Osteocyte (in vitro differentiated cells): ENCODE measurements at regions not wholly inside any gene's neighbourhood (a gene's known extent, or its start where the extent isn't known, plus 50 kb on each side); places are given as distances from the start of the nearest gene placed in this dataset.
"Not testable (repeated sequence)": the region's sequence is repeated elsewhere in the genome, so short reads cannot be mapped to it uniquely, and the experiment has no call there.

ENCODE experiments used
- DNase-seq: peaks from one replicate; pipeline ENCODE4 v3.0.0; 2021; ENCODE audit warnings: mixed read lengths; ENCODE audit not compliant: unreplicated experiment; ENCODE audit errors: extremely low spot score
- H3K27ac Mint-ChIP-seq: one replicate; pipeline ENCODE4 v1.8.0; 2021; ENCODE audit warnings: mild to moderate bottlenecking, mixed read lengths; ENCODE audit not compliant: unreplicated experiment
- H3K27me3 Mint-ChIP-seq: one replicate; pipeline ENCODE4 v1.8.0; 2021; ENCODE audit warnings: mixed read lengths; ENCODE audit not compliant: unreplicated experiment
- H3K36me3 Mint-ChIP-seq: one replicate; pipeline ENCODE4 v1.8.0; 2021; ENCODE audit warnings: mixed read lengths; ENCODE audit not compliant: unreplicated experiment
- H3K4me1 Mint-ChIP-seq: one replicate; pipeline ENCODE4 v1.8.0; 2021; ENCODE audit warnings: mixed read lengths; ENCODE audit not compliant: unreplicated experiment
- H3K4me3 Mint-ChIP-seq: one replicate; pipeline ENCODE4 v1.8.0; 2021; ENCODE audit warnings: mild to moderate bottlenecking, moderate library complexity, mixed read lengths; ENCODE audit not compliant: unreplicated experiment
- H3K9me3 Mint-ChIP-seq: one replicate; pipeline ENCODE4 v1.8.0; 2021; ENCODE audit warnings: mixed read lengths; ENCODE audit not compliant: unreplicated experiment
- TF ChIP-seq, protein P1 (sequence below): fragments of 200-600 bp; sonication (generic); IDR thresholded peaks from 2 replicates; pipeline ENCODE4 v1.5.0; 2021; ENCODE audit warnings: antibody characterized with exemption, mild to moderate bottlenecking, moderate library complexity

DNA sequence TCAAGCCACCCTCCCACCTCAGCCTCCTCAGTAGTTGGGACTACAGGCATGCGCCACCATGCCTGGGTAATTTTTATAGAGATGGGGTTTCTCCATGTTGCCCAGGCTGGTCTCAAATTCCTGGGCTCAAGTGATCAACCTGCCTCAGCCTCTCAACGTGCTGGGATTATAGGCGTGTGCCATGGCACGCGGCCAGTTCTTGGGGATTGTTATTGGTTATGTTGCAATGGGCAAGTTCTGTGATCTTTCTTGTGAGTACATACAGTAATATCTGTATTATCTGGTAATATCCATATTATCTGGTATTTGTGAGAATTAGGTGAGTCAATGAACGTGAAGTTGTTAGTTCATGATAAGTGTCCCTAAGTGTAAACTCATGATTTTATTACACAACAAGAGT is 90.3 kb upstream of the TBL1X start:
- no peaks in the 10 kb centered on the region for H3K4me1 Mint-ChIP-seq
- H3K36me3 Mint-ChIP-seq: no peaks in the 10 kb centered on the region
- H3K9me3 Mint-ChIP-seq: peaks cover 9% of the 10 kb centered on the region
- DNase-seq: no peak
- H3K27ac Mint-ChIP-seq: no peak overlapping the region
- peaks cover 5% of the 10 kb centered on the region for H3K27me3 Mint-ChIP-seq
- TF ChIP-seq, protein P1, sequence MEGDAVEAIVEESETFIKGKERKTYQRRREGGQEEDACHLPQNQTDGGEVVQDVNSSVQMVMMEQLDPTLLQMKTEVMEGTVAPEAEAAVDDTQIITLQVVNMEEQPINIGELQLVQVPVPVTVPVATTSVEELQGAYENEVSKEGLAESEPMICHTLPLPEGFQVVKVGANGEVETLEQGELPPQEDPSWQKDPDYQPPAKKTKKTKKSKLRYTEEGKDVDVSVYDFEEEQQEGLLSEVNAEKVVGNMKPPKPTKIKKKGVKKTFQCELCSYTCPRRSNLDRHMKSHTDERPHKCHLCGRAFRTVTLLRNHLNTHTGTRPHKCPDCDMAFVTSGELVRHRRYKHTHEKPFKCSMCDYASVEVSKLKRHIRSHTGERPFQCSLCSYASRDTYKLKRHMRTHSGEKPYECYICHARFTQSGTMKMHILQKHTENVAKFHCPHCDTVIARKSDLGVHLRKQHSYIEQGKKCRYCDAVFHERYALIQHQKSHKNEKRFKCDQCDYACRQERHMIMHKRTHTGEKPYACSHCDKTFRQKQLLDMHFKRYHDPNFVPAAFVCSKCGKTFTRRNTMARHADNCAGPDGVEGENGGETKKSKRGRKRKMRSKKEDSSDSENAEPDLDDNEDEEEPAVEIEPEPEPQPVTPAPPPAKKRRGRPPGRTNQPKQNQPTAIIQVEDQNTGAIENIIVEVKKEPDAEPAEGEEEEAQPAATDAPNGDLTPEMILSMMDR: no peak
- H3K4me3 Mint-ChIP-seq: no peak overlapping the region

DNA sequence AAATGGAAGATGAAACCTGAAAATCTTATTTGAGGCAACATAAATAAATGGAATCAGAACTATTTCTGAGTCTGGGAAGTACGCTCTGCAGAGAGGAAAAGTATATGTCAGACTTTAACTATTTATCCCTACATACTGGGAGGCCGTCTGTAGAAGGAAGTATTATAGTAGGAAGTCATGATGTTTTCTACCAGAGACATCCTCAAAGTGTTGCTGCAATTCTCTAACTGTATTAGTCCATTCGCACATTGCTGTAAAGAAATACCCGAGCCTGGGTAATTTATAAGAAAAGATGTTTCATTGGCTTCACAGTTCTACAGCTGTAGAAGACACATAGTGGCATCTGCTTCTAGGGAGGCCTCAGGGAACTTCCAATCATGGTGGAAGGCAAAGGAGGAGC is 88.7 kb upstream of the TBL1X start:
- H3K9me3 Mint-ChIP-seq: peaks cover 9% of the 10 kb centered on the region

DNA sequence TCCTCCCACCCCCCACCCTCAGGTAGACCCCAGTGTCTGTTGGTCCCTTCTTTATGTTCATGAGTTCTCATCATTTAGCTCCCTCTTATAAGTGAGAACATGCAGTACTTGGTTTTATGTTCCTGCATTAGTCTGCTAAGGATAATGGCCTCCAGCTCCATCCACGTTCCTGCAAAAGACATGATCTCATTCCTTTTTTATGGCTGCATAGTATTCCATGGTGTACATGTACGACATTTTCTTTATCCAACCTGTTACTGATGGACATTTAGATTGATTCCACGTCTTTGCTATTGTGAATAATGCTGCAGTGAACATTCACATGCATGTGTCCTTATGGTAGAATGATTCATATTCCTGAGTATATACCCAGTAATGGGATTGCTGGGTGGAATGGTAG is 87.6 kb upstream of the TBL1X start:
- H3K4me1 Mint-ChIP-seq, H3K4me3 Mint-ChIP-seq, DNase-seq, H3K9me3 Mint-ChIP-seq, H3K27me3 Mint-ChIP-seq, H3K36me3 Mint-ChIP-seq, H3K27ac Mint-ChIP-seq: not testable (repeated sequence)

More for the DNA sequence above, 88.7 kb upstream of the TBL1X start:
- no peak for DNase-seq
- TF ChIP-seq, protein P1: no peak
- H3K27ac Mint-ChIP-seq: no peak overlapping the region
- peaks cover 5% of the 10 kb centered on the region for H3K27me3 Mint-ChIP-seq
- no peaks in the 10 kb centered on the region for H3K36me3 Mint-ChIP-seq
- H3K4me1 Mint-ChIP-seq: no peaks in the 10 kb centered on the region
- no peak overlapping the region for H3K4me3 Mint-ChIP-seq

DNA sequence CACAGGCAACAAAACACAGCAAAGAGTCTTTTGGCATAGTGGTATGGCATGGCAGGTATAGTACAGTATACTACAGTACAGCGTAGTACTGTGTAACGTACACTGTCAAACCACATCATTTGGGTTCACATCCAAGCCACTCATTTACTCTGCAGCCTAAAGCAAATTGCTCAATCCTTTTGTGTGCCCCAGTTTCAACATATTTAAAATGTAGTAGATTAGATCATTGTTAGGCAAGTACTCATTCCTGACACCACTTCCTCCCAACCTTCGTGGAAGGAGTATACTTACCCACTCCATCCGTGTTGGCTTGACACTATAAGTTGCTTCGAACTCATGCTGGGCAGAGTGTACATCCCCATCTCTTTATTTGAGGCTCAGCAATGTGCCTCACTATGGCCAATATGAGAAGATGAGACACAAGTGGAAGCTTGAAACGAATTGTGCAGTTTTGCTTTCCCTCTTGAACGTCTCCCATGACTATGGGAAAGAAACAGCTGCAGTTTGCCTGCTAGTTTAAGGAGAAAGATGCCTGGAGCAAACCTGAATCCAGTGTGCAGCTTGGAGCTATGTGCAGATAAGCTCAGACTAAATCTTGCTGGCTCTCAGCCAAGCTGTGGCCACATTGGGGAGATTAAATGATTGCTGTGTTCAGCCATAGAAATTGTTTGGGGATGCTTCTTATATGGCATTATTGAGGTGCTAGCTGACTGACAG is 85.7 kb upstream of the TBL1X start:
- DNase-seq: no peak

DNA sequence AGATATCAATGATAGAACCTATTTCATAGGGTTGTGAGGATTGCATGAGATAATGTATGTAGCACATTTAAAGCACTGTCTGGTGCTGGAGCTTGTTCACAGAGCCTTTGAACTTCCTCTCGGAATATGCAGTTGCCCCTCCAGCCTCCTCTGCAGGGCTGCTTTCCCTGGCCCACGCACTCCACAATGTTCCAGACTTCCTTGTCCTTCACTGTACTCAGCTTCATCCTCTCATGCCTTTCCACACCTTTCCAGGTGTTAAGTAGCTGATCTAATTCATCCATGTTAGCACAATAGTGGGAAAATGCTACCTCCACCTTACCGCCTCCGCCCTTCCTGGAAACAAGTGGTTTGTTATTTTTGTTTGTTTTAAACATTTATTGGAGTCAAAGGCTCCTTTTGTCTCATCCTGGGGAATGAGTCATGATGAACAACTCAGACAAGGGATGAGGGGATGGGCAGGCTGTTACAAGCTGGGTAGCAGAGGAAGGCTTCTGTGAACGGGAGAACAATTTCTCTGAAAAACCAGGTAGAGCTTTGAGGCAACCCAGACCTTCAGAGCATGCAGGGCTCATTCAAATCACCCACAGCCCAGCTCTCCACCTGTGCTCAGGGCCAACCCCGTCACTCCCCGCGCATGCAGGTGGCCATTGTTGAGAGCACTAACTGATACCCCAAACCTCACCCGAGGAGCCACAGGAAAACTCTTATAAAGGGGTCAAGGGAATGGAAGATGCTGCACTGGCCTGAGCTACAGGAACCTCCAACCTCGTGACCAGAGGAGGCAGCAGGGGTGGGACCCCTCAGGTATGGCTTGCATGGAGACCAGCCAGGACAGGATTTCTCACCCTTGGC is 84.9 kb upstream of the TBL1X start:
- Mint-ChIP-seq H3K9me3 (peaks cover 4% of the 10 kb centered on the region), H3K27ac (no peak overlapping the region), H3K4me1 (no peaks in the 10 kb centered on the region), H3K27me3 (no peaks in the 10 kb centered on the region), H3K4me3 (no peak overlapping the region), H3K36me3 (no peaks in the 10 kb centered on the region)
- DNase-seq: no peak
- TF ChIP-seq, protein P1: no peak

More for the DNA sequence above, 85.7 kb upstream of the TBL1X start:
- Mint-ChIP-seq H3K27me3 (no peaks in the 10 kb centered on the region), H3K4me3 (no peak overlapping the region), H3K27ac (no peak overlapping the region), H3K9me3 (peaks cover 9% of the 10 kb centered on the region), H3K36me3 (no peaks in the 10 kb centered on the region), H3K4me1 (no peaks in the 10 kb centered on the region)
- TF ChIP-seq, protein P1: no peak
